ACHN (cell line): ENCODE measurements at regions not wholly inside any gene's neighbourhood (a gene's known extent, or its start where the extent isn't known, plus 50 kb on each side); places are given as distances from the start of the nearest gene placed in this dataset.
"Not testable (repeated sequence)": the region's sequence is repeated elsewhere in the genome, so short reads cannot be mapped to it uniquely, and the experiment has no call there.

Experiments used
- DNase-seq: peaks from one replicate; pipeline ENCODE4 v3.0.0-alpha.2; 2015
- in situ Hi-C: cut with HindIII; loops from 2 replicates; pipeline ENCODE4 v1.10.0; 2017; ENCODE audit warnings: low sequenced_read_pairs, low pct_ligation_motif_present, low pct_unique_long_range_greater_than_20kb

DNA sequence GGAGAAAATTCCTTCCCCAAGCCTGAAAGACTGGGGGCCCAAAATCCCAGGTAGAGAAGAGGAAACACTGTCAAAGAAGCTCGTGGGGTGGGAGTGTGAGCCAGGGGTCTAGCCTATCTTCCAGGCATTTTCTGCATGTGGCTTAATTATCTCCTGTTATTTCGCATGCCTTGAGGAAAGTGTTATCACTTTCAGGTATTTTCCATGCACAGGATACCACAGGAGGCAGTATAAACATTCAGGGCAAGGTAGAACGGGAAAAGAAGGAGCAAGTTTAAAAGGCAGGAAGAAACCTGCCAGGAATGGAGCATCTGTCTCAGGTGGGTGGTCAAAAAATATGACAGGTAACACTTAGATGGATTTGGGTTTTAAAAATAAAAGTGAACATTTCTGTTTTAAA, 575.3 kb upstream of the ZNF385D start:
- no peak for DNase-seq
- in situ Hi-C loops, result no loop called here

- in situ Hi-C loops, result no loop called here
- no peak for DNase-seq
Observed at GRCh38 chr3:22334996-22335395, 584.0 kb upstream of the ZNF385D start.

GRCh38 chr3:22349215-22349851, 598.3 kb upstream of the ZNF385D start:
- no peak for DNase-seq
- in situ Hi-C loops, result no loop called here

- DNase-seq, result no peak
- in situ Hi-C loops, result no loop called here
Observed at GRCh38 chr3:22351806-22352205, 600.8 kb upstream of the ZNF385D start.

DNA sequence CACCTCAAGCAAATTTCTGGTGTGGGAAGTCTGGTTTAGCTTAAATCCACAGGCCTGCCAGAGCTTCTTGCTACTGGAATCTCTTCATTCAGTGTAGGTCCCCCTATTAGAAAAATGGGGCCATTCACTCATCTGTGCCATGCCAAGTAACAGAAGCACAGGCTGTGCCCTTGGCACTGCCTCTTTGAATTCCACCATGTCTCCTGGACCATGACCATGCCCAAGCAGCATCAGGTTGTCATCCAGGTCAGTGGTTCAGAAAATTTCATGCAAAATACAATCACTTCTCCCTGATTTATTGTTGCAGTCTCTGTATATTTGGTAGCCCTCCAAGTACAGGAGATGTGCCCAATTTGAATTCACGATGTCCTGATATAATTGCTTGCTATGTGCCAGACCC, 602.1 kb upstream of the ZNF385D start:
- DNase-seq, result no peak
- in situ Hi-C loops, result no loop called here

DNA sequence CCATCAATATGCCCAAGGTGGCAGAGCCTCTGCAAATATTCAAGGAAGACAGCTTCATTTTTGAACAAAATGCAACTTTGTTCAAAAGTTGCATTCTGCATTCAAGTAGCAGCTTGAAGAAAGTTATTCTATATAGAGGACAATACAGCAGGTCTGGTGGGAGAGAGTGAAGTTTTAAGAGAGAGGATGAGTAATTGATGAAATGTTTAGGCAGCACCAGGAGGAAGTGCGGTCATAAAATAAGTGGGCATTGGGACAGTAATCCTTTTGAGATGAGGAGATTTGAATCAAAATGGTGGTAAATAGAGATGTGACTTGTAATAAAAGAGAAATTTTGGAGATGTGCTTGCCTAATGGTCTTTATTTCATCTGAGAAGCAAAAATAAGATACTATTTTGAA, 607.3 kb upstream of the ZNF385D start:
- in situ Hi-C loops, result no loop called here
- no peak for DNase-seq

DNA sequence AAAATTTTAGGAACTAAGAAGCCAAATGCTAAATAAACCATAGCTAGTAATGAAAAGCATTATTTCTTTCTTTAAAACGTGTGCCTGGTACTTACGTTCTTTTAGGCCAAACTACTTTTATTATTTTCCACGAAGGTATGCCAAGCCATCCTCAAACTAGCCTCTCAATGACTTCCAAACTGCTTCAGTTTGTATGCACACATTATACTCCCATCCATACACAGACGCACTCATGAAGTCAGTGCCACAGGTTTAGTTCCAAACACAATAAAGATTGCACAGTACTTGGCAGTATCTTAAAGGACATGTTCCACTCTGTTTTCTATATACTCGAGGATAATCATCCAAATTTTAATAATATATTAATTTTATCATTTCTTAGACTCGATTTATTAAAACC, 609.2 kb upstream of the ZNF385D start:
- no peak for DNase-seq
- in situ Hi-C loops, result no loop called here

- DNase-seq, result no peak
- in situ Hi-C loops, result no loop called here
Observed at GRCh38 chr3:22360970-22361369, 610.0 kb upstream of the ZNF385D start.

DNA sequence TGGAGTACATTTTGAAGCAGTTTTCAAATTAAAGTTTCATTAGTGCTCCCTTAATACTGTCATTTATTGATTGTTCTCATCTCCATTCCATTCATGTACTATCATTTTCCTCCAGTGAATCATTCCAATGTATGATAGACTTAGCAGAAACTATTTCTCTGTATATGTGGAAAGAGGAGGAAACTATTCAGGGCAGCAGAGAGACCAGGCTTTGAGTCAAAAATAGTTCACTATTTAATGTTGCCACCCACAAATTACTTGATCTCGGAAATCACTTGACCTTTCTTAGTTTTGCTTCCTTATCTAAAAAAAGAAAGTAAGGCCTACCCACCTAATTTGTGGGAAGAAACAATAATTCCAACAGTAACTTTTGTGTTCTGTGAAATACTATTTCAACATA, 610.5 kb upstream of the ZNF385D start:
- no peak for DNase-seq
- in situ Hi-C loops, result no loop called here

DNA sequence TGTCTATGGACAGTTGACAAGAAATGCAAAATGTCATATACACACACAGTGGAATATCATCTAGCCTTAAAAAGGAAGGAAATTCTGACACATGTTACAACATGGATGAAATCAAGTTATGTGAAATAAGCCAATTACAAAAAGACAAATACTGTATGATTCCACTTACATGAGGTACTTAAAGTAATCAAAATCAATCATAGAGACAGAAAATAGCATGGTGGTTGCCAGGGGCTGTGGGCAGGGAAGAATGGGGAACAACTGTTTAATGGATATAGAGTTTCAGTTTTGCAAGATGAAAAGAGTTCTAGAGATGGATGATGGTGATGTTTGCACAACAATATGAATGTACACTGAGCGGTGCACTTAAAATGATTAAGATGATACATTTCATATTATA, 613.8 kb upstream of the ZNF385D start:
- DNase-seq, result no peak
- in situ Hi-C loops, result no loop called here

- DNase-seq, result no peak
- in situ Hi-C loops, result no loop called here
Observed at GRCh38 chr3:22366781-22367180, 615.8 kb upstream of the ZNF385D start.

DNA sequence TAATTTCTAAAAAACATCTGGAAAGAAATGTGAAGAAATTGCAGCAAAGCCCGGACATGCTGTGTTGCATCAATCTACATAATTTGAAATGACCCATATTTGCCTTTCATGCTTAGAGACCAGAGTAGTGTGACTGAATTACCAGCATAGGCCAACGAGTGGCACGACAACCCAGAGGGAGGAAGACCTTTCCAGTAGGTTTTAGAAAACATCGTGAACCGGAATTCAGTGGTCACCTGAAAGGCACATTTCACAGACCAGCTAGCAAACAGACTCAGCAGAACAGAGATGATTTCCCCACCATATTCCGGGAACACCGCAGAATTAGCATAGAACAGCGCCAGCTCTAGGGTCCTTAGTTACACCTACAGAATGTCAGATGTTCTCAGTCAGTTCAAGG, 620.0 kb upstream of the ZNF385D start:
- DNase-seq, result no peak
- in situ Hi-C loops, result no loop called here

- no peak for DNase-seq
Observed at GRCh38 chr3:22371607-22372291, 620.7 kb upstream of the ZNF385D start.

GRCh38 chr3:22372292-22373062, 621.5 kb upstream of the ZNF385D start:
- in situ Hi-C loops, result no loop called here
- no peak for DNase-seq

More at GRCh38 chr3:22371607-22372291, 620.7 kb upstream of the ZNF385D start:
- in situ Hi-C loops, result no loop called here

DNA sequence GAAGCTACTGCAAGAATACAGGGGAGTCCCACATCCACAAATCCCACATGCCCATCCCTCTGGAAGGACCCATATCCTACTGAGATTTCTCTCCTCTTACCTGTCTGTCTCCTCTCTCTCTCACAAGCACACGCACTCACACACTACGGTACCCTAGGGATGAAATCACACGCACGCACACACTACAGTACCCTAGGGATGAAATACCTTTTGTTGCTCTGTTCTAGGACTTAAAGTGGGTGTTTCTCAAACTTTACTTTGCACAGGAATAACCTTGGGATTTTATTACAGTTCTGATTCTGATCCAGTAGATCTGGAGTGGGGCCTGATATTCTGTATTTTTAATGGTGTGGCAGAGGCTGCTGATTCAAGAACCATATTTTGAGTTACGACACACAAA, 622.2 kb upstream of the ZNF385D start:
- DNase-seq, result no peak
- in situ Hi-C loops, result no loop called here

DNA sequence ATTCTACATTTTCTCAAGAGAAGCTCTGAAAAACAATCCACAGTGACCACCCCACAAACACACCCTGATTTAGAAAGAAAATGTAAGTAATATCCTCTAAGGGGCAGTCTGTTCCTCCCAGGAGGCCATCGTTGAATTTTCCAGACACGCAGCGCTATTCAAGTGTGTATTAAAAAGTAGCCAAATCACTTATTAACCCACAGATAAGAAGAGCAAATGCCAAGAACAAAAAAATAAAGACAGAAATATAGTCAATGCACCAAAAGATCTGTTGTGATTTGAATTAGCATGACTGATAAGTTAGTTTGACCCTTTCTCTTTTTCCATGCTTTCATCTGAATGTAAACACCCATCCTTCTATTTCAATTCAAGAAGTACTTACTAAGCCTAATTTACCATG, 622.8 kb upstream of the ZNF385D start:
- in situ Hi-C loops, result no loop called here
- no peak for DNase-seq

DNA sequence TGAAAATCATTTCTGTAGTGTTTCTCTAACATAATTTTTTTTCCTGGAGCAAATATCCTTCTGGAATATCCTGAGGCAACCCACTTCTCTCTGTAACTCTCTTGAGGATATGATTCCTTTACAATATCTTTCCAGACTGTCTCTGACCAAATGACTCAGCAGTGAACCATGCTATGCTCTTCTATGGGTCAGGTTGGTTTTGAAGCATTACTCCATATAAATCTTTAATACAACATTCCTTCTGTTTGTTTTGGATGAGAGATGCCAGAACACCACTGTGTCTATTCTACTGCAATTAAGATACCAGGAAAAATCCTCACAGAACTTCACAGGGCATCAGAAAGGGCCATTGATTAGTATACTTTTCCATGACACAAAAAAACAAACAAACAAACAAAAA, 626.4 kb upstream of the ZNF385D start:
- in situ Hi-C loops, result no loop called here
- DNase-seq, result no peak

GRCh38 chr3:22378869-22379268, 627.9 kb upstream of the ZNF385D start:
- in situ Hi-C loops, result no loop called here
- DNase-seq, result no peak

- in situ Hi-C loops, result no loop called here
- DNase-seq, result no peak
Observed at GRCh38 chr3:22380253-22380652, 629.2 kb upstream of the ZNF385D start.

- in situ Hi-C loops, DNase-seq: not testable (repeated sequence)
Observed at GRCh38 chr3:22381564-22381963, 630.6 kb upstream of the ZNF385D start.
